Cardiac fibroblast (primary cell): ENCODE measurements at regions not wholly inside any gene's neighbourhood (a gene's known extent, or its start where the extent isn't known, plus 50 kb on each side); places are given as distances from the start of the nearest gene placed in this dataset.

Experiments used
- DNase-seq, 2 donors: peaks; one replicate each; pipeline versions ENCODE4 v3.0.0 to v3.0.0-alpha.2; 2010; ENCODE audit warnings: low read depth in 2 of 2
- H3K4me3 ChIP-seq, 2 donors: replicated peaks in 1 of 2; 1 replicate in 1 of 2; 2 replicates in 1 of 2; pipeline ENCODE4 v1.5.1; 2011; ENCODE audit warnings: low read depth in 2 of 2, low read length in 2 of 2, mild to moderate bottlenecking in 2 of 2, moderate library complexity in 1 of 2
- TF ChIP-seq, protein P1 (sequence below): IDR thresholded peaks from one replicate; pipeline ENCODE4 v1.5.1; 2011; ENCODE audit warnings: low read depth, mild to moderate bottlenecking, low read length, inconsistent platforms

DNA sequence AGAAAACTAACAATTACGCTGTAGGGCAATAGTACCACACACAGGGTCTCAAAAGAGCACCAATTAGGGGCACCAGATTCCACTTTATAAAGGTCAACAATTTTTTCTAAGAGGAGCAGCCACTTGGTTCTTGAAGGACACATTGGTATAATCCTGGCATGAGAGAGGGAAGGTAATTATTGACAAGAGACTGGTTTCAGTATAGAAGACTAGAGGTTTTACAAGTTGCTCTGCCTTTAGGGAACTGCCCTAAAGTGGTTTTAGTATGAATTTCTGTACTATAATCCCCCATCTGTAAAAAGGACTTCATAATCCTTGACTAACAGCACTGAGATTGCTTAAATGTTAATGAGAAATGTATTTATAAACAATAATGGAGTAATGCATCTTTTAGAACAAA lies 648.5 kb upstream of the PTBP2 start:
- TF ChIP-seq, protein P1, sequence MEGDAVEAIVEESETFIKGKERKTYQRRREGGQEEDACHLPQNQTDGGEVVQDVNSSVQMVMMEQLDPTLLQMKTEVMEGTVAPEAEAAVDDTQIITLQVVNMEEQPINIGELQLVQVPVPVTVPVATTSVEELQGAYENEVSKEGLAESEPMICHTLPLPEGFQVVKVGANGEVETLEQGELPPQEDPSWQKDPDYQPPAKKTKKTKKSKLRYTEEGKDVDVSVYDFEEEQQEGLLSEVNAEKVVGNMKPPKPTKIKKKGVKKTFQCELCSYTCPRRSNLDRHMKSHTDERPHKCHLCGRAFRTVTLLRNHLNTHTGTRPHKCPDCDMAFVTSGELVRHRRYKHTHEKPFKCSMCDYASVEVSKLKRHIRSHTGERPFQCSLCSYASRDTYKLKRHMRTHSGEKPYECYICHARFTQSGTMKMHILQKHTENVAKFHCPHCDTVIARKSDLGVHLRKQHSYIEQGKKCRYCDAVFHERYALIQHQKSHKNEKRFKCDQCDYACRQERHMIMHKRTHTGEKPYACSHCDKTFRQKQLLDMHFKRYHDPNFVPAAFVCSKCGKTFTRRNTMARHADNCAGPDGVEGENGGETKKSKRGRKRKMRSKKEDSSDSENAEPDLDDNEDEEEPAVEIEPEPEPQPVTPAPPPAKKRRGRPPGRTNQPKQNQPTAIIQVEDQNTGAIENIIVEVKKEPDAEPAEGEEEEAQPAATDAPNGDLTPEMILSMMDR, result no peak
- no peak overlapping the region for H3K4me3 ChIP-seq

DNA sequence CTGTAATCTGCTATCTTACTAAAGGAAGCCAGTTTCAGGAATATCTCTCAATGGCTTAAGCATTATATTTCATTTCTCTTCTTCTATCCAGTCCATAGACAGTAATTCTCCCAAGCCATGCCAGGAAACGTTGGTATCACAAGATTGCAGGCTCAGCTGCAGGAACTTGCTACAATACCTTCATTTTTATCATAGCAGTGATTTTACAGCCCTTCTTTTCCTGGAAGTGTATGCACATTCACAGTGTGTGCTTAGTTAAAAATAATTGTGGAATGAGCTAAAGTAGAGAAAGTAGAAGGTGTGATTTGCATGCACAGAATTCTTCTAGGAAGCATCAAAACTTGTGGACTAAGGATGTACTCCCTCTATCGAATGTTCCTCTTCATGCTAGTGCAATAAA lies 647.2 kb upstream of the PTBP2 start:
- TF ChIP-seq, protein P1, result no peak
- DNase-seq, result no peak
- H3K4me3 ChIP-seq, result no peak overlapping the region

More for the DNA sequence above, 648.5 kb upstream of the PTBP2 start:
- no peak for DNase-seq

DNA sequence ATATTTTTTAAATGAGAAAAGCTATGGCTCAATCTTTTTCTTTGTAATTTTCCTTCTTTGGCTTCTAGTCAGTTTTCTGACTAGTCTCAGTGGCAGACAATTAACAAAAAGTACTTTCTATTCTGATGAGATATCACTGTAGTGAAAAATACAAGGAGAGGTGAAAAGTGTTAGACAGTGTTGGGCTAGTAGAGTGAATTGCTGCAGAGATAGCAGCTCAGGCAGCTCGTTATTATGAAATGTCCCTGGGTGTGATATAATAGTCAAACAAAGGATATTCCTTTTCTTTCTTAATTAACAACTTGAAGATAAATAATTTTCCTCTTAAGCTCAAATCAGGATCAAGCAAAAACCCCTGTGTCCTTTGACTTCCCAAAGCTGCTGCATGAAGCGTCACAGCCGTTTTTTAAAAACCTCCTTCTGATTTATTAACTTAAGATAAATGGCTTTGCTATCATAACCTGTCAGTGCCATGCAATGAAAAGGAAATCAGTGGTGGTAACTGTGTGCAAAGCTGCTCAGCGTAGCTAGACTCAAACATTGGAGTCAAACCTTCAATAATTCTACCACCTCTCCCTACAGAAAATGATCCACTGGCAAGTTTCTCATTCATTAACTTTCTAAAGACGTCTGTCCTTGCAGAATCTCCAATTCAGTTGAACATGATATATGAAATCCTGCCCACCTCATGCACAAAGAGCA lies 646.6 kb upstream of the PTBP2 start:
- DNase-seq, result no peak
- TF ChIP-seq, protein P1, result no peak
- H3K4me3 ChIP-seq, result no peak overlapping the region

DNA sequence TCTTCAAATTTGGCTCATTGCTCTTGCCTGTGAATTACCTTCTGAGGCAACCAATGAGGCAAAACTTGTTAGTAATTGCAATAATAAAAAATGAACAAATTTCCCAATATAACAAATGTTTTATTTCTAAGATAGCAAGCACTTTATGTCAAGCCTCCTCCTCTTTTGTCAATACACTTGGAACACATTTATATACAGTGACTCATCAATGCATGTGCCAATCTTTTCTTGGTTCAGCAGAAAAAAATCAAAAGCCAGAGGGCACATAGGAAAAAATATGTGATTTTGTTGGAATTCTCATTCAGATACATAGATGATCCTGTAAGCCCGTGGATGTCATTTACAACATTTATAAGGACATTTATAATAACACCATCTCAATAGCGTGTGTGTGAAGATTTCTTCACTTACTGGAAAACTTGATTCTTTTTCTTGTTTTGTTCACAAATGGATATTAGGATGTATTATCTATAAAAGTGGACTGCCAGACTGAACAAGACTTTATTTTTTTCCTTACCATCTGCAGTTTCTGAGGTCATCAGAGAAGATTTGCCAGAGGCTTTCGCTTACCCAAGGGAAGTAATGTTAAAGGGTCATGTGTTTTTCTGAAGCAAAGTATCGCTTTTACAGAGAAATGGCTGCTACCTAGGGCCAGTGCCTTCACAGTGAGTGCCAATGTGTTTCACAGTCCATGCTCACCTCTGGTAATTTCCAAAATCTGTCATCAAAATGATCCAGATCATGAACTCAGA lies 645.7 kb upstream of the PTBP2 start:
- peak in 1 of 2 donors; percentile 3 for DNase-seq
- TF ChIP-seq, protein P1, result no peak

DNA sequence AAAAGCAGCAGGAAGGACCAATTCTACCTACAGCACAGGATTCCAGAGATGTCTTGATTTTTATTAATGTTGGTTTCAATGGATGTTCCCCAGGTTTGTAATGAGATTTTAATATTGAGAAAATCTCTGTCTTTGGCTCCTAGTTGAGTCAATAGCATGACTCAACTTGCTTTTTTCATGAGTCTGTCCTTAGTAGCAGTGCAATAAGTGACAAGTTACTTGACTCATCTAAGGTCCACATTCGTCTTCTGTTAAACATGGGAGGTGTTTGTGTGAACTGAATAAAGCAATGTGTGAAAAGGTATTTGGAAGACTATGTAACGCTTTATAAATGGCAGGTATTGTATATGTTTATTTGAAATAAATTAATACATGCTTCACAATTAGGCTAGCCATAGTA lies 645.0 kb upstream of the PTBP2 start:
- DNase-seq, result no peak
- TF ChIP-seq, protein P1, result no peak
- no peak overlapping the region for H3K4me3 ChIP-seq

More for the DNA sequence above, 645.7 kb upstream of the PTBP2 start:
- no peak overlapping the region for H3K4me3 ChIP-seq

DNA sequence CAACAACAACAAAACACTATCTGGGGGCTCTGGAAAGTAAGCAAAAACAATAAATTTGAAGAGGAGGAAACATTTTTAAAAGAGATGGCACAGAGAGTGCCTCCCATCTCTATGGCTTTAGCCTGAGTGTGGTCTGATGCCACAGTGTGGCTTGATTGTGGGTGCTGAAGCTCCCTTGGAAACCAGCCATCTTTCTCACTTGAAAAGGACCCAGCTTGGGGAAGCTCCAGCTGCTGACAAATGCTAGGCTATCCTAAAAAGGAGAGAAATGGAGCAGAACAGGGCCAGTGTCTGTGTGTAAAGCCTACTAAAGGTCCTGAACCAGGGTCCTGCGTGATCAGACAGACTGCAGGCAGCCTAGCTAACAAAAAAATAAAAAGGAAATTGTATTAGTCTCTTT lies 642.0 kb upstream of the PTBP2 start:
- no peak for DNase-seq
- TF ChIP-seq, protein P1, result no peak
- H3K4me3 ChIP-seq, result no peak overlapping the region
